NB4 (cell line): ENCODE measurements at regions not wholly inside any gene's neighbourhood (a gene's known extent, or its start where the extent isn't known, plus 50 kb on each side); places are given as distances from the start of the nearest gene placed in this dataset.

Experiments used
- DNase-seq: peaks from one replicate; pipeline ENCODE4 v3.0.0; 2010; ENCODE audit warnings: low read depth
- H3K4me3 ChIP-seq: one replicate; pipeline ENCODE4 v1.5.1; 2011; ENCODE audit warnings: mild to moderate bottlenecking, low read depth, low read length, moderate library complexity
- MYC ChIP-seq: IDR thresholded peaks from 2 replicates; pipeline ENCODE4 v1.6.1; 2011; ENCODE audit warnings: low read depth, low read length
- POLR2A ChIP-seq: IDR thresholded peaks from 2 replicates; pipeline ENCODE4 v1.6.1; 2011; ENCODE audit warnings: mild to moderate bottlenecking; ENCODE audit not compliant: insufficient read length; ENCODE audit errors: extremely low read depth
- TF ChIP-seq, protein P1 (sequence below): IDR thresholded peaks from one replicate; pipeline ENCODE4 v1.5.1; 2012; ENCODE audit warnings: low read depth, low read length
- TF ChIP-seq, protein P2 (sequence below): IDR thresholded peaks from 2 replicates; pipeline ENCODE4 v1.6.1; 2011; ENCODE audit warnings: low read depth, low read length

DNA sequence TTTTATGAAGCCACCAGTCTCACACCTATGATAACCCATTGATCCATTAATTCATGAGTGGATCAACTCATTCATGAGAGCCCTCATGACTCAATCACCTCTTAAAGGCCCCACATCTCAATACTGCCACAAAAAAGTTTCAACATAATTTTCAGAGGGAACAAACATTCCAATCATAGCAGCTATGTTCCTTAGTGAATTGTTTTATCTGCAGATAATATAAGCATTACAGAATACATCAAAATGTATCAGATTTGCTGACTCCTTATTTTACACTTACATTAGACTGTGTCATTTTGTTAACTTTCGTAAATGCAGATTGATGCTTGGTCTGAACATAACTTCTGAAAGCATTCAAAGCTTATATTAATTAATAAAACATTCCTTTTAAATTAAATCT, 155.3 kb upstream of the MBNL1 start:
- H3K4me3 ChIP-seq, result no peak overlapping the region
- TF ChIP-seq, protein P1, sequence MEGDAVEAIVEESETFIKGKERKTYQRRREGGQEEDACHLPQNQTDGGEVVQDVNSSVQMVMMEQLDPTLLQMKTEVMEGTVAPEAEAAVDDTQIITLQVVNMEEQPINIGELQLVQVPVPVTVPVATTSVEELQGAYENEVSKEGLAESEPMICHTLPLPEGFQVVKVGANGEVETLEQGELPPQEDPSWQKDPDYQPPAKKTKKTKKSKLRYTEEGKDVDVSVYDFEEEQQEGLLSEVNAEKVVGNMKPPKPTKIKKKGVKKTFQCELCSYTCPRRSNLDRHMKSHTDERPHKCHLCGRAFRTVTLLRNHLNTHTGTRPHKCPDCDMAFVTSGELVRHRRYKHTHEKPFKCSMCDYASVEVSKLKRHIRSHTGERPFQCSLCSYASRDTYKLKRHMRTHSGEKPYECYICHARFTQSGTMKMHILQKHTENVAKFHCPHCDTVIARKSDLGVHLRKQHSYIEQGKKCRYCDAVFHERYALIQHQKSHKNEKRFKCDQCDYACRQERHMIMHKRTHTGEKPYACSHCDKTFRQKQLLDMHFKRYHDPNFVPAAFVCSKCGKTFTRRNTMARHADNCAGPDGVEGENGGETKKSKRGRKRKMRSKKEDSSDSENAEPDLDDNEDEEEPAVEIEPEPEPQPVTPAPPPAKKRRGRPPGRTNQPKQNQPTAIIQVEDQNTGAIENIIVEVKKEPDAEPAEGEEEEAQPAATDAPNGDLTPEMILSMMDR, result no peak
- TF ChIP-seq, protein P2, sequence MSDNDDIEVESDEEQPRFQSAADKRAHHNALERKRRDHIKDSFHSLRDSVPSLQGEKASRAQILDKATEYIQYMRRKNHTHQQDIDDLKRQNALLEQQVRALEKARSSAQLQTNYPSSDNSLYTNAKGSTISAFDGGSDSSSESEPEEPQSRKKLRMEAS, result no peak
- no peak for TF ChIP-seq POLR2A
- no peak for TF ChIP-seq MYC
- no peak for DNase-seq

- no peak for DNase-seq
- H3K4me3 ChIP-seq, result no peak overlapping the region
- no peak for TF ChIP-seq MYC
- no peak for TF ChIP-seq POLR2A
- TF ChIP-seq, protein P2, result no peak
- TF ChIP-seq, protein P1, result no peak
These were observed 154.6 kb upstream of the MBNL1 start for GRCh38 chr3:152113992-152114651.

DNA sequence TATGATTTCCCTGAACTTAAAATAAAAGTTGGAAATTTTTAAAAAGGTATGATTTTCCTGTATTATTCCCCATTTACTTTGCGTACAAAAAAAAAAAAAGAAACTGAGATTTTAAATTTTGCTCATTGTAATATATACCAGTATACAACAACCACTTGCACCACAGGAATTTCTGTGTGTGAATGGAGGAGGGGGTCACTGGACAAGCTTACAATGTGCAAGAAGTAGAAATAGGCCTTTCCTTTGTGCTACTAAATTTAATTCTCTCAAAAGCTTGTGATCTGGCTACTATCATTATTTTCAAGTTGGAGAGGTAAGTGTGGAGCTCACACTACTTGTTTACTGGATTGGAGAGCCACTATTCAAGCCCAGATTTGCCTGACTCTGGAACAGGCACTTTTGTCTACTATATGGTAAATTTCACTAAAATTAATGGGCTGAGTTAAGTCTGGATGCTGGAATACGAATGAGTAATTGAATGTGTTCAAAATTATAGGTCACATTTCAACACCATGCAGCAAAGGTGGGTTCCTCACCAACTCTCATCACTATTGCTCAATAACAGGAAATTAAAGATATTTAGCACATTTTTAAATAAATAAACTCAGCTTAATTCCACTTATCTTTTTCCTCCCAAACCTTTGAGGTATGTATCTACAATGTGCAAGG, 148.0 kb upstream of the MBNL1 start:
- no peak for DNase-seq
- TF ChIP-seq POLR2A (no peak), MYC (no peak)
- TF ChIP-seq, protein P1, result no peak
- TF ChIP-seq, protein P2, result no peak
- H3K4me3 ChIP-seq, result no peak overlapping the region

- no peak overlapping the region for H3K4me3 ChIP-seq
- DNase-seq, result no peak
- TF ChIP-seq POLR2A (no peak), MYC (no peak)
- TF ChIP-seq, protein P1, result no peak
- TF ChIP-seq, protein P2, result no peak
These were observed 147.5 kb upstream of the MBNL1 start for GRCh38 chr3:152121270-152121636.

GRCh38 chr3:152122851-152123250, 145.9 kb upstream of the MBNL1 start:
- DNase-seq, result no peak
- TF ChIP-seq, protein P2, result no peak
- TF ChIP-seq POLR2A (no peak), MYC (no peak)
- TF ChIP-seq, protein P1, result no peak
- no peak overlapping the region for H3K4me3 ChIP-seq
